K562 (cell line): ENCODE measurements at regions not wholly inside any gene's neighbourhood (a gene's known extent, or its start where the extent isn't known, plus 50 kb on each side); places are given as distances from the start of the nearest gene placed in this dataset.

Experiments
- ATAC-seq: fragments of 200-7000 bp; cut with Tn5 transposase; 3 replicates; pipeline ENCODE4 v1.9.1; 2020; ENCODE audit warnings: moderate library complexity
- BruUV-seq: library from RNA; stranded (reverse); fragments of 400-500 nt; replicated peaks from 2 replicates; lab custom pipeline; 2021; lab: Mats Ljungman, UMichigan
- CTCF ChIA-PET: fragments of 300-600 bp; formaldehyde crosslinking; extraction: SDS; loops from one replicate; lab custom pipeline; 2021; ENCODE audit warnings: low intra/inter-chr PET ratio; lab: Yijun Ruan, JAX
- POLR2A ChIA-PET: fragments of 300-600, 350-650 bp; sonication (Branson Sonifier 250); formaldehyde crosslinking; extraction: SDS; loops from one replicate; lab custom pipeline; 2021; ENCODE audit warnings: antibody characterized with exemption, inconsistent platforms; lab: Yijun Ruan, JAX
- DNase-seq, 4 experiments: peaks; one replicate each; pipeline versions ENCODE4 v3.0.0 to v3.0.0-alpha.2; 2011 to 2018; ENCODE audit warnings: low spot score in 3 of 4, mixed read lengths in 3 of 4; ENCODE audit errors: extremely low read depth in 1 of 4
- FAIRE-seq: peaks from 2 replicates; lab custom pipeline; 2011; peaks lifted over from hg19 to GRCh38; lab: Jason Lieb, UNC
- H2AFZ ChIP-seq: 2 replicates; pipeline ENCODE4 v1.6.0; 2011; ENCODE audit warnings: low read depth, low read length, control low read depth, inconsistent platforms
- H3K27ac ChIP-seq: fragments of 200-600 bp; 3 replicates; pipeline ENCODE4 v1.8.0; 2011; ENCODE audit warnings: low read depth, mild to moderate bottlenecking, control low read depth, inconsistent platforms, low read length, moderate library complexity, mixed read lengths; ENCODE audit errors: extremely low read depth
- H3K27me3 ChIP-seq, 2 experiments: fragments of 300-600 bp in 1 of 2; 2 replicates in 1 of 2; 3 replicates in 1 of 2; pipeline versions ENCODE4 v1.6.0 to v1.8.0; 2011; ENCODE audit warnings: inconsistent platforms in 2 of 2, low read length in 2 of 2, mild to moderate bottlenecking in 1 of 2, mixed read lengths in 1 of 2, moderate library complexity in 1 of 2; ENCODE audit not compliant: control insufficient read depth in 2 of 2, insufficient read depth in 2 of 2
- H3K36me3 ChIP-seq: fragments of 300-600 bp; 3 replicates; pipeline ENCODE4 v1.8.0; 2011; ENCODE audit warnings: mild to moderate bottlenecking, low read length, inconsistent platforms; ENCODE audit not compliant: control insufficient read depth, insufficient read depth
- H3K4me1 ChIP-seq, 2 experiments: fragments of 200-600 bp in 1 of 2; replicated peaks in 1 of 2; 2 replicates in 1 of 2; 3 replicates in 1 of 2; pipeline versions ENCODE4 v1.5.1 to v1.8.0; 2011; ENCODE audit warnings: inconsistent platforms in 2 of 2, low read length in 2 of 2, mild to moderate bottlenecking in 1 of 2, mixed read lengths in 1 of 2, moderate library complexity in 1 of 2; ENCODE audit not compliant: control insufficient read depth in 2 of 2, insufficient read depth in 2 of 2
- H3K4me2 ChIP-seq: 2 replicates; pipeline ENCODE4 v1.6.1; 2011; ENCODE audit warnings: low read length, control low read depth, inconsistent platforms, mixed read lengths; ENCODE audit not compliant: insufficient read depth
- H3K4me3 ChIP-seq: fragments of 200-600 bp; sonication (generic), shearing (Covaris generic); 2 replicates; pipeline ENCODE4 v1.5.1; 2016; ENCODE audit warnings: control low read depth, inconsistent platforms
- H3K79me2 ChIP-seq: fragments of 200-600 bp; 3 replicates; pipeline ENCODE4 v1.8.0; 2011; ENCODE audit warnings: low read length, inconsistent platforms; ENCODE audit not compliant: control insufficient read depth, insufficient read depth
- H3K9ac ChIP-seq, 2 experiments: 2 replicates each; pipeline versions ENCODE4 v1.6.0 to v1.6.1; 2011; ENCODE audit warnings: low read depth in 2 of 2, low read length in 2 of 2, control low read depth in 1 of 2, inconsistent platforms in 1 of 2, mild to moderate bottlenecking in 1 of 2, mixed read lengths in 1 of 2; ENCODE audit not compliant: insufficient read depth in 1 of 2
- H3K9me1 ChIP-seq: one replicate; pipeline ENCODE4 v1.6.0; 2011; ENCODE audit warnings: inconsistent platforms, mild to moderate bottlenecking, low read length, moderate library complexity; ENCODE audit not compliant: control insufficient read depth, insufficient read depth
- H3K9me3 ChIP-seq: replicated peaks from 2 replicates; pipeline ENCODE4 v1.5.1; 2011; ENCODE audit warnings: low read depth, low read length, inconsistent platforms; ENCODE audit not compliant: control insufficient read depth, insufficient read depth
- H4K20me1 ChIP-seq: replicated peaks from 2 replicates; pipeline ENCODE4 v1.6.1; 2011; ENCODE audit warnings: low read length, inconsistent platforms, mixed read lengths; ENCODE audit not compliant: control insufficient read depth, insufficient read depth
- CGGBP1 ChIP-seq: fragments of 250-450 bp; sonication (Bioruptor Pico); IDR thresholded peaks from 2 replicates; pipeline ENCODE4 v1.9.0; 2021; ENCODE audit warnings: mild to moderate bottlenecking
- ESRRB ChIP-seq: fragments of 250-450 bp; sonication (Bioruptor Pico); IDR thresholded peaks from 2 replicates; pipeline ENCODE4 v1.5.0; 2020; ENCODE audit warnings: mild to moderate bottlenecking, moderate library complexity, borderline replicate concordance
- FOSL1 ChIP-seq: fragments of 200-800 bp; sonication (Bioruptor generic); conservative IDR thresholded peaks from 2 replicates; pipeline ENCODE4 v1.6.1; 2016; ENCODE audit warnings: missing genetic modification characterization, missing compliant biosample characterization
- FOXM1 ChIP-seq, 2 experiments: fragments of 450-650 bp in 1 of 2; sonication (generic) in 1 of 2; formaldehyde crosslinking in 1 of 2; IDR thresholded peaks; 2 replicates each; pipeline versions ENCODE4 v1.6.1 to v1.9.0; 2017 to 2022; ENCODE audit warnings: low read depth in 2 of 2, mild to moderate bottlenecking in 2 of 2, missing genetic modification reagents in 1 of 2, moderate library complexity in 1 of 2
- GTF2A2 ChIP-seq: IDR thresholded peaks from 2 replicates; pipeline ENCODE4 v1.6.1; 2016; ENCODE audit warnings: mild to moderate bottlenecking, missing genetic modification characterization, missing compliant biosample characterization
- IFI16 ChIP-seq: fragments of 250-450 bp; sonication (Bioruptor Pico); IDR thresholded peaks from 2 replicates; pipeline ENCODE4 v2.1.2; 2022; ENCODE audit warnings: mild to moderate bottlenecking, inconsistent platforms
- KAT2B ChIP-seq: IDR thresholded peaks from one replicate; pipeline ENCODE4 v1.6.1; 2012; ENCODE audit warnings: low read depth, mild to moderate bottlenecking, control low read depth, inconsistent platforms, low read length, moderate library complexity
- KLF16 ChIP-seq: IDR thresholded peaks from 2 replicates; pipeline ENCODE4 v1.6.1; 2016; ENCODE audit warnings: antibody characterized with exemption
- KLF6 ChIP-seq: fragments of 250-450 bp; sonication (Bioruptor Pico); IDR thresholded peaks from 2 replicates; pipeline ENCODE4 v1.4.0; 2020; ENCODE audit warnings: mild to moderate bottlenecking, moderate library complexity, borderline replicate concordance
- SIN3B ChIP-seq: fragments of 450-650 bp; IDR thresholded peaks from 2 replicates; pipeline ENCODE4 v1.6.1; 2017; ENCODE audit warnings: low read depth, mild to moderate bottlenecking, moderate library complexity
- SMAD1 ChIP-seq: fragments of 150-350 bp; IDR thresholded peaks from 2 replicates; pipeline ENCODE4 v1.6.1; 2014; ENCODE audit warnings: low read length, low read depth; ENCODE audit not compliant: partially characterized antibody
- SOX6 ChIP-seq: fragments of 450-650 bp; IDR thresholded peaks from 2 replicates; pipeline ENCODE4 v1.6.1; 2014; ENCODE audit warnings: mild to moderate bottlenecking
- TEAD2 ChIP-seq: fragments of 450-650 bp; IDR thresholded peaks from 2 replicates; pipeline ENCODE4 v1.6.1; 2016; ENCODE audit warnings: missing genetic modification characterization, control low read depth, missing compliant biosample characterization
- ZNF253 ChIP-seq: fragments of 250-450 bp; sonication (Bioruptor Pico); conservative IDR thresholded peaks from 2 replicates; pipeline ENCODE4 v1.6.1; 2021; ENCODE audit warnings: mild to moderate bottlenecking
- ZSCAN32 ChIP-seq: fragments of 450-650 bp; formaldehyde crosslinking; IDR thresholded peaks from 2 replicates; pipeline ENCODE4 v1.4.0; 2020; ENCODE audit warnings: mild to moderate bottlenecking, moderate library complexity
- WGBS: fragments of 100-300 bp; shearing (Covaris generic); methylation state at CpG from one replicate; pipeline ENCODE4 v1.1.6; 2016; ENCODE audit warnings: low coverage, mixed read lengths; ENCODE audit not compliant: insufficient coverage; ENCODE audit errors: missing lambda C conversion rate; 5-methylcytosine and 5-hydroxymethylcytosine counted together
- in situ Hi-C: fragments of 300-500 bp; cut with MboI; formaldehyde crosslinking; loops from 4 replicates; pipeline ENCODE4 v1.15.0; 2018; ENCODE audit warnings: inconsistent platforms, mixed read lengths
- intact Hi-C: fragments of 100-400 bp; cut with micrococcal nuclease; formaldehyde crosslinking; loops from 2 replicates; pipeline ENCODE4 v1.14.2; 2022
- TF ChIP-seq, protein P1 (sequence below): fragments of 200-800 bp; sonication (Bioruptor generic); IDR thresholded peaks from 2 replicates; pipeline ENCODE4 v1.6.1; 2016; ENCODE audit warnings: missing genetic modification characterization, missing compliant biosample characterization
- TF ChIP-seq, protein P2 (sequence below): fragments of 450-650 bp; IDR thresholded peaks from 2 replicates; pipeline ENCODE4 v1.6.1; 2016; ENCODE audit warnings: mild to moderate bottlenecking

GRCh38 chr5:74138721-74139120 lies 501.8 kb downstream of the ENC1 start:
- no peak overlapping the region for H3K4me3 ChIP-seq
- no peaks in the 10 kb centered on the region for H3K36me3 ChIP-seq
- H3K9ac ChIP-seq = no peak overlapping the region
- ATAC-seq (no peak), DNase-seq (no peak), FAIRE-seq (no peak)
- 0% methylated on average over 2 of the region's 2 CpGs for WGBS
- H4K20me1 ChIP-seq = no peaks in the 10 kb centered on the region
- intact Hi-C loops = no loop called here
- peaks cover 2 to 4% of the 10 kb centered on the region in 2 experiments; a peak in 3 of 5 replicates for H3K27me3 ChIP-seq
- no peaks in the 10 kb centered on the region for H3K79me2 ChIP-seq
- in situ Hi-C loops = no loop called here
- no peaks in the 10 kb centered on the region for H3K9me1 ChIP-seq
- no peaks in the 10 kb centered on the region for H3K9me3 ChIP-seq
- POLR2A ChIA-PET = interaction anchor here (0.9 kb wide), 1 partner anchor 11 kb away, joined by 3 read pairs; no protein-coding TSS in a partner anchor
- no peak overlapping the region for H3K27ac ChIP-seq
- CTCF ChIA-PET = no interaction called here
- no peak overlapping the region for H3K4me2 ChIP-seq
- H2AFZ ChIP-seq = no peak overlapping the region
- no TSS peak for BruUV-seq
- H3K4me1 ChIP-seq = no peaks in the 10 kb centered on the region
- TF ChIP-seq GTF2A2 (tag) (no peak), FOSL1 (tag) (no peak), IFI16 (CRISPR knock-in tag) (no peak), SMAD1 (no peak), KAT2B (no peak), FOXM1 (IDR thresholded peaks at IDR 0.05; ENCODE audit: low read depth) (no peak), FOXM1 (CRISPR knock-in tag; IDR thresholded peaks at IDR 0.05; ENCODE audit: low read depth) (no peak), KLF16 (no peak), CGGBP1 (CRISPR knock-in tag) (no peak), TEAD2 (tag) (no peak), SIN3B (no peak), SOX6 (no peak), ZNF253 (CRISPR knock-in tag) (no peak), ESRRB (CRISPR knock-in tag) (no peak), ZSCAN32 (CRISPR knock-in tag) (no peak), KLF6 (no peak)
- TF ChIP-seq, protein P1, sequence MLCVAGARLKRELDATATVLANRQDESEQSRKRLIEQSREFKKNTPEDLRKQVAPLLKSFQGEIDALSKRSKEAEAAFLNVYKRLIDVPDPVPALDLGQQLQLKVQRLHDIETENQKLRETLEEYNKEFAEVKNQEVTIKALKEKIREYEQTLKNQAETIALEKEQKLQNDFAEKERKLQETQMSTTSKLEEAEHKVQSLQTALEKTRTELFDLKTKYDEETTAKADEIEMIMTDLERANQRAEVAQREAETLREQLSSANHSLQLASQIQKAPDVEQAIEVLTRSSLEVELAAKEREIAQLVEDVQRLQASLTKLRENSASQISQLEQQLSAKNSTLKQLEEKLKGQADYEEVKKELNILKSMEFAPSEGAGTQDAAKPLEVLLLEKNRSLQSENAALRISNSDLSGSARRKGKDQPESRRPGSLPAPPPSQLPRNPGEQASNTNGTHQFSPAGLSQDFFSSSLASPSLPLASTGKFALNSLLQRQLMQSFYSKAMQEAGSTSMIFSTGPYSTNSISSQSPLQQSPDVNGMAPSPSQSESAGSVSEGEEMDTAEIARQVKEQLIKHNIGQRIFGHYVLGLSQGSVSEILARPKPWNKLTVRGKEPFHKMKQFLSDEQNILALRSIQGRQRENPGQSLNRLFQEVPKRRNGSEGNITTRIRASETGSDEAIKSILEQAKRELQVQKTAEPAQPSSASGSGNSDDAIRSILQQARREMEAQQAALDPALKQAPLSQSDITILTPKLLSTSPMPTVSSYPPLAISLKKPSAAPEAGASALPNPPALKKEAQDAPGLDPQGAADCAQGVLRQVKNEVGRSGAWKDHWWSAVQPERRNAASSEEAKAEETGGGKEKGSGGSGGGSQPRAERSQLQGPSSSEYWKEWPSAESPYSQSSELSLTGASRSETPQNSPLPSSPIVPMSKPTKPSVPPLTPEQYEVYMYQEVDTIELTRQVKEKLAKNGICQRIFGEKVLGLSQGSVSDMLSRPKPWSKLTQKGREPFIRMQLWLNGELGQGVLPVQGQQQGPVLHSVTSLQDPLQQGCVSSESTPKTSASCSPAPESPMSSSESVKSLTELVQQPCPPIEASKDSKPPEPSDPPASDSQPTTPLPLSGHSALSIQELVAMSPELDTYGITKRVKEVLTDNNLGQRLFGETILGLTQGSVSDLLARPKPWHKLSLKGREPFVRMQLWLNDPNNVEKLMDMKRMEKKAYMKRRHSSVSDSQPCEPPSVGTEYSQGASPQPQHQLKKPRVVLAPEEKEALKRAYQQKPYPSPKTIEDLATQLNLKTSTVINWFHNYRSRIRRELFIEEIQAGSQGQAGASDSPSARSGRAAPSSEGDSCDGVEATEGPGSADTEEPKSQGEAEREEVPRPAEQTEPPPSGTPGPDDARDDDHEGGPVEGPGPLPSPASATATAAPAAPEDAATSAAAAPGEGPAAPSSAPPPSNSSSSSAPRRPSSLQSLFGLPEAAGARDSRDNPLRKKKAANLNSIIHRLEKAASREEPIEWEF = no peak
- TF ChIP-seq, protein P2, sequence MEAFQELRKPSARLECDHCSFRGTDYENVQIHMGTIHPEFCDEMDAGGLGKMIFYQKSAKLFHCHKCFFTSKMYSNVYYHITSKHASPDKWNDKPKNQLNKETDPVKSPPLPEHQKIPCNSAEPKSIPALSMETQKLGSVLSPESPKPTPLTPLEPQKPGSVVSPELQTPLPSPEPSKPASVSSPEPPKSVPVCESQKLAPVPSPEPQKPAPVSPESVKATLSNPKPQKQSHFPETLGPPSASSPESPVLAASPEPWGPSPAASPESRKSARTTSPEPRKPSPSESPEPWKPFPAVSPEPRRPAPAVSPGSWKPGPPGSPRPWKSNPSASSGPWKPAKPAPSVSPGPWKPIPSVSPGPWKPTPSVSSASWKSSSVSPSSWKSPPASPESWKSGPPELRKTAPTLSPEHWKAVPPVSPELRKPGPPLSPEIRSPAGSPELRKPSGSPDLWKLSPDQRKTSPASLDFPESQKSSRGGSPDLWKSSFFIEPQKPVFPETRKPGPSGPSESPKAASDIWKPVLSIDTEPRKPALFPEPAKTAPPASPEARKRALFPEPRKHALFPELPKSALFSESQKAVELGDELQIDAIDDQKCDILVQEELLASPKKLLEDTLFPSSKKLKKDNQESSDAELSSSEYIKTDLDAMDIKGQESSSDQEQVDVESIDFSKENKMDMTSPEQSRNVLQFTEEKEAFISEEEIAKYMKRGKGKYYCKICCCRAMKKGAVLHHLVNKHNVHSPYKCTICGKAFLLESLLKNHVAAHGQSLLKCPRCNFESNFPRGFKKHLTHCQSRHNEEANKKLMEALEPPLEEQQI = no peak
